ENCODE measurements at regions not wholly inside any gene's neighbourhood (a gene's known extent, or its start where the extent isn't known, plus 50 kb on each side); places are given as distances from the start of the nearest gene placed in this dataset.

DNA sequence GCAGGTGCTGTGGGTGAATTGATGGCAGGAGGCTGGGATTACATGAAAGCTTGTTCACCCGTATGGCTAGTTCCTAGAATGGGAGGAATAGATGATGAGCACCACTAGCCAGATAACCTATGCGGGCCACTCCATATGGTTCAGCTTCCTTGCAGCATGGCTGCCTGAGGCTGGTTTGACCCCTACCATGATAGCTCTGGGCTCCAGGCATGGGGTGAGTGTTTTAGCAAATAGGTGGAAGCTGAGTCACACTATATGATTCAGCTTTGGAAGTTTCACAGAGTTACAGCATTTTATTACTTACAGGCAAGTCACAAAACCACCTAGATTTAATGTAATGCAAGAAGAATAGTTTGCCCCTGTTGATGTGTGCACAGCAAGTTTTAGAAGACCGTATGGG is 603.2 kb downstream of the STIM2 start:
- no peaks in the 10 kb centered on the region for H3K36me3 ChIP-seq (replicated peaks in 1 of 2; ENCODE audit: control insufficient read depth in 1 of 2, insufficient read depth in 2 of 2, low read length in 1 of 2)
- H3K27ac ChIP-seq (ENCODE audit: low read depth in 2 of 2, low read length in 1 of 2), result no peak overlapping the region
- no peak for DNase-seq
- H4K20me1 ChIP-seq (ENCODE audit: insufficient read depth), result no peaks in the 10 kb centered on the region
- H3K4me2 ChIP-seq, result no peak overlapping the region
- H3K4me1 ChIP-seq (ENCODE audit: control insufficient read depth in 1 of 2, insufficient read depth in 2 of 2, low read depth in 1 of 2, low read length in 1 of 2), result no peaks in the 10 kb centered on the region
- no peak overlapping the region for H3K9ac ChIP-seq
- H3K9me3 ChIP-seq, result no peaks in the 10 kb centered on the region
- TF ChIP-seq SMC3 (IDR thresholded peaks at IDR 0.05; ENCODE audit: low read depth, low read length) (no peak), FOSL2 (IDR thresholded peaks at IDR 0.05; ENCODE audit: borderline replicate concordance, low read depth) (0 out of 2 replicates have a peak, but pooled peaks have one; percentile 23)
- TF ChIP-seq, protein P1, sequence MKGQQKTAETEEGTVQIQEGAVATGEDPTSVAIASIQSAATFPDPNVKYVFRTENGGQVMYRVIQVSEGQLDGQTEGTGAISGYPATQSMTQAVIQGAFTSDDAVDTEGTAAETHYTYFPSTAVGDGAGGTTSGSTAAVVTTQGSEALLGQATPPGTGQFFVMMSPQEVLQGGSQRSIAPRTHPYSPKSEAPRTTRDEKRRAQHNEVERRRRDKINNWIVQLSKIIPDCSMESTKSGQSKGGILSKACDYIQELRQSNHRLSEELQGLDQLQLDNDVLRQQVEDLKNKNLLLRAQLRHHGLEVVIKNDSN (IDR thresholded peaks at IDR 0.05; ENCODE audit: borderline replicate concordance, low read depth), result no peak
- TF ChIP-seq, protein P2, sequence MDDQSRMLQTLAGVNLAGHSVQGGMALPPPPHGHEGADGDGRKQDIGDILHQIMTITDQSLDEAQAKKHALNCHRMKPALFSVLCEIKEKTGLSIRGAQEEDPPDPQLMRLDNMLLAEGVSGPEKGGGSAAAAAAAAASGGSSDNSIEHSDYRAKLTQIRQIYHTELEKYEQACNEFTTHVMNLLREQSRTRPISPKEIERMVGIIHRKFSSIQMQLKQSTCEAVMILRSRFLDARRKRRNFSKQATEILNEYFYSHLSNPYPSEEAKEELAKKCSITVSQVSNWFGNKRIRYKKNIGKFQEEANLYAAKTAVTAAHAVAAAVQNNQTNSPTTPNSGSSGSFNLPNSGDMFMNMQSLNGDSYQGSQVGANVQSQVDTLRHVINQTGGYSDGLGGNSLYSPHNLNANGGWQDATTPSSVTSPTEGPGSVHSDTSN (IDR thresholded peaks at IDR 0.05), result no peak
- H3K79me2 ChIP-seq (ENCODE audit: insufficient read depth), result no peaks in the 10 kb centered on the region
- H3K27me3 ChIP-seq (ENCODE audit: insufficient read depth), result no peaks in the 10 kb centered on the region
- ChIA-PET POLR2A (no interaction called here), CTCF (interaction anchor here (1.3 kb wide), 1 partner anchor 13 kb away, joined by 5 read pairs; no protein-coding TSS in a partner anchor)
- 0% methylated on average over 2 of the region's 3 CpGs for WGBS (ENCODE audit: low lambda C conversion rate)
- no peak overlapping the region for H3K4me3 ChIP-seq (ENCODE audit: low read depth in 2 of 2, low read length in 1 of 2)
- no peaks in the 10 kb centered on the region for H3K9me2 ChIP-seq
- H3F3A ChIP-seq (replicated peaks; ENCODE audit: insufficient read depth), result no peaks in the 10 kb centered on the region
- peak overlapping the region; percentile 66; the same call in 1 of the 2 replicates for H2AFZ ChIP-seq (ENCODE audit: low read depth)

DNA sequence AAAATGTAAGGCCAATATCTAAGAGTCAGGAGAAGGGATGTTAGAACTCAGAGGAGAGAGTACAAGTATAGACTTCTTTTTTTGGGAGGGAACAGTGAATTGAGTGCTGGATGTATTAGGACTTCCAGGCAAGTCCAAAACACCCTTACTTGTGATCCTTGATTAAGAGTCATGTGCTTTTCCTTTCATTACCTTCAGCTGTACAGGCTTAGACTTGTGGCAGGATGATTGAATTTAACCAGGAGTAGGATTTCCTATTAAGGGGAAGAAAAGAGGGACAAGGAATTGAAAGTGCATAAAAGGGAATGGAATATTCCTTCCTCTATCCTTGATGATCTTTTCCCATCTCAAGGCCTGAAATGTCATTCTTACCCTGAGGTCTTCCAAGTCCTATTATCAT is 606.7 kb downstream of the STIM2 start:
- CTCF ChIA-PET, result no interaction called here
- H4K20me1 ChIP-seq (ENCODE audit: insufficient read depth), result no peaks in the 10 kb centered on the region
- H3K9me3 ChIP-seq, result no peaks in the 10 kb centered on the region
- no peak overlapping the region for H3K4me2 ChIP-seq
- TF ChIP-seq JUND (IDR thresholded peaks at IDR 0.05) (no peak), GATA2 (CRISPR knock-in tag; IDR thresholded peaks at IDR 0.05) (no peak), NFIC (IDR thresholded peaks at IDR 0.05; ENCODE audit: borderline replicate concordance) (no peak), MXI1 (IDR thresholded peaks at IDR 0.05; ENCODE audit: low read depth, low read length) (no peak), NRF1 (IDR thresholded peaks at IDR 0.05; ENCODE audit: low read depth, low read length) (no peak), RCOR1 (IDR thresholded peaks at IDR 0.05; ENCODE audit: low read length) (no peak), CHD2 (IDR thresholded peaks at IDR 0.05; ENCODE audit: low read length, partially characterized antibody) (no peak), POLR2AphosphoS5 (IDR thresholded peaks at IDR 0.05; ENCODE audit: low read depth, low read length) (no peak)
- TF ChIP-seq, protein P1 (IDR thresholded peaks at IDR 0.05; ENCODE audit: borderline replicate concordance, low read depth), result no peak
- TF ChIP-seq, protein P3, sequence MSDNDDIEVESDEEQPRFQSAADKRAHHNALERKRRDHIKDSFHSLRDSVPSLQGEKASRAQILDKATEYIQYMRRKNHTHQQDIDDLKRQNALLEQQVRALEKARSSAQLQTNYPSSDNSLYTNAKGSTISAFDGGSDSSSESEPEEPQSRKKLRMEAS (IDR thresholded peaks at IDR 0.05; ENCODE audit: low read depth), result no peak
- TF ChIP-seq, protein P4, sequence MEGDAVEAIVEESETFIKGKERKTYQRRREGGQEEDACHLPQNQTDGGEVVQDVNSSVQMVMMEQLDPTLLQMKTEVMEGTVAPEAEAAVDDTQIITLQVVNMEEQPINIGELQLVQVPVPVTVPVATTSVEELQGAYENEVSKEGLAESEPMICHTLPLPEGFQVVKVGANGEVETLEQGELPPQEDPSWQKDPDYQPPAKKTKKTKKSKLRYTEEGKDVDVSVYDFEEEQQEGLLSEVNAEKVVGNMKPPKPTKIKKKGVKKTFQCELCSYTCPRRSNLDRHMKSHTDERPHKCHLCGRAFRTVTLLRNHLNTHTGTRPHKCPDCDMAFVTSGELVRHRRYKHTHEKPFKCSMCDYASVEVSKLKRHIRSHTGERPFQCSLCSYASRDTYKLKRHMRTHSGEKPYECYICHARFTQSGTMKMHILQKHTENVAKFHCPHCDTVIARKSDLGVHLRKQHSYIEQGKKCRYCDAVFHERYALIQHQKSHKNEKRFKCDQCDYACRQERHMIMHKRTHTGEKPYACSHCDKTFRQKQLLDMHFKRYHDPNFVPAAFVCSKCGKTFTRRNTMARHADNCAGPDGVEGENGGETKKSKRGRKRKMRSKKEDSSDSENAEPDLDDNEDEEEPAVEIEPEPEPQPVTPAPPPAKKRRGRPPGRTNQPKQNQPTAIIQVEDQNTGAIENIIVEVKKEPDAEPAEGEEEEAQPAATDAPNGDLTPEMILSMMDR (IDR thresholded peaks at IDR 0.05), result no peak
- H3K27ac ChIP-seq (ENCODE audit: low read depth in 2 of 2, low read length in 1 of 2), result no peak overlapping the region
- no peaks in the 10 kb centered on the region for H3K9me2 ChIP-seq
- H3K4me3 ChIP-seq (ENCODE audit: low read depth in 2 of 2, low read length in 1 of 2), result no peak overlapping the region
- H3K27me3 ChIP-seq (ENCODE audit: insufficient read depth), result no peaks in the 10 kb centered on the region
- no peaks in the 10 kb centered on the region for H3F3A ChIP-seq (replicated peaks; ENCODE audit: insufficient read depth)
- H3K79me2 ChIP-seq (ENCODE audit: insufficient read depth), result no peaks in the 10 kb centered on the region
- DNase-seq, result no peak
- no peak overlapping the region for H3K9ac ChIP-seq
- POLR2A ChIA-PET, result no interaction called here
- no peaks in the 10 kb centered on the region for H3K4me1 ChIP-seq (ENCODE audit: control insufficient read depth in 1 of 2, insufficient read depth in 2 of 2, low read depth in 1 of 2, low read length in 1 of 2)
- H3K36me3 ChIP-seq (replicated peaks in 1 of 2; ENCODE audit: control insufficient read depth in 1 of 2, insufficient read depth in 2 of 2, low read length in 1 of 2), result no peaks in the 10 kb centered on the region
- no peak overlapping the region for H2AFZ ChIP-seq (ENCODE audit: low read depth)

All from SK-N-SH (cell line).